ENCODE measurements at regions not wholly inside any gene's neighbourhood (a gene's known extent, or its start where the extent isn't known, plus 50 kb on each side); places are given as distances from the start of the nearest gene placed in this dataset.
"Not testable (repeated sequence)": the region's sequence is repeated elsewhere in the genome, so short reads cannot be mapped to it uniquely, and the experiment has no call there.

DNA sequence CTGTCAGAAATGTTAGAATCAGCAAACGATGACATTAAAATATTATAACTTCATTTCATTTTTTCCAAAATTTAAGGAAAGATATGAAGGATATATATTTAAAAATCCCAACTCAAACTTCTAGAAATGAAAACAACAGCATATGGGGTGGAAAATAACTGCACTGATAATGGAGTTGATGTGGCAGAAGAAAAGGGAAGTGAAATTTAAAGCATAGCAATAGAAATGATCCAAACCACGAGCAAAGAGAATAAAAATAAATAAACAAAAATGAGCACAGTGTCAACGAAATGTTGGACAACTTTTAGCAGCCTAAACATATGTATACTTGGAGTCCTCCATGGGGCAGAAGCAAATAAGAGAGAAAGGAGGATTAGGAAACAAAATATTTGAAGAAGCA lies 280.2 kb downstream of the KCNJ3 start:
- no peak for DNase-seq (ENCODE audit: low read depth in 4 of 4, low spot score in 2 of 4)

GRCh38 chr2:154978244-154978643 lies 279.7 kb downstream of the KCNJ3 start:
- DNase-seq (ENCODE audit: low read depth in 4 of 4, low spot score in 2 of 4) = no peak

DNA sequence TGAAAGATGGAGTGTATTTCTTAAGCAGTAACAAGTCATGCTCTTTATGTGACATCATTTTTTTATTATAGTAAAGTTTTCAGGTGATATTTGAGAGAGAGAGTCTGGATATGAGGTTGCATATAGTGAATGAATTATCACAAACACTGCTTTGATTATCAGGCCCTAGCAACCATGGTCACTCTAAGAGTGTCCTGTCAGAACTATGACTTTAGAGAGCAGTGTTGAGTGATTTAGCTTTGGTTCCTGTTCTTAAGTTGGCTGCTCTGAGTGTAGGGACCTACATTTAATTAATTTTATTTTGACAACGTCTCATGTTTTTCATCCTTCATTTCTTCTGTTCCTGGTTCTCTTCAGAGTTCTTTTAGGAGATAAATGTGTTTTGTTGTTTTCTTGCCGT lies 275.5 kb downstream of the KCNJ3 start:
- DNase-seq (ENCODE audit: low read depth in 4 of 4, low spot score in 2 of 4) = no peak

GRCh38 chr2:154963511-154963910 lies 265.0 kb downstream of the KCNJ3 start:
- DNase-seq (ENCODE audit: low read depth in 4 of 4, low spot score in 2 of 4) = no peak

- DNase-seq (ENCODE audit: low read depth in 4 of 4, low spot score in 2 of 4) = no peak
Observed at GRCh38 chr2:154961676-154962075, 263.2 kb downstream of the KCNJ3 start.

DNA sequence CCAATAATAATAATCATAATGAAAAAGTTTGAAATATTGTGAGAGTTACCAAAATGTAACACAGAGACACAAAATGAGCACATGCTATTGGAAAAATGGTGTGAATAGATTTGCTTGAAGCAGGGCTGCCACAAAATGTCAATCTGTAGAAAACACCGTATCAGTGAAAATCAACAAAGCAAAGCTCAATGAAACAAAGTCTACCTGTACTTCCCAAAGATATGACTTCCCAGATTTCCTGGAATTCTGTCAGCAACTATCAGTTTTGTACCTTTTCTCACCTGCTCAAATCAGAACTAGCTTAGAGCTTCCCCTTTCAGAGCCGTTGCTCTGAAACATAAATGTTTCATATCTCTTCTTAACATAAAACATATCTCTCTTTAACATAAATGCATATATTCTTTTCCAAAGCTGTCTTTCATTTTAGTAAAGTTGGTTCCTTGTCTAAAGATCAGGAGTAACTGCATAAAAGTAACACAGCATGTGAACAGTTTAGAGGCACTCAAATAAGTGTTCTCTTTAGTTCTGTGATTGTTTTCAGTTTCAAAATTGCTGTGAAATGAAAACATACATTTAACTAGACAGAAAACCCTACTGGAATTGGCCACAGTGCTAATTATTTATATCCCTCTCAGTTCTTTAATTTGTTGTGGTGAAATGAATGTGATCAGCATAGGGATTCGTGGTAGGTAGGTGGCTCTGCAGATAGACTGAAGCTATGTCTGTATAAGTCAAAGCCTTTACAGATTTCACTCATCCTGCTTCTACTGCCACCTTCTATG lies 262.5 kb downstream of the KCNJ3 start:
- no peak for DNase-seq (ENCODE audit: low read depth in 4 of 4, low spot score in 2 of 4)

- no peak for DNase-seq (ENCODE audit: low read depth in 4 of 4, low spot score in 2 of 4)
Observed at GRCh38 chr2:154952346-154952980, 254.0 kb downstream of the KCNJ3 start.

- DNase-seq (ENCODE audit: low read depth in 4 of 4, low spot score in 2 of 4) = not testable (repeated sequence)
Observed at GRCh38 chr2:154947416-154947815, 248.9 kb downstream of the KCNJ3 start.

DNA sequence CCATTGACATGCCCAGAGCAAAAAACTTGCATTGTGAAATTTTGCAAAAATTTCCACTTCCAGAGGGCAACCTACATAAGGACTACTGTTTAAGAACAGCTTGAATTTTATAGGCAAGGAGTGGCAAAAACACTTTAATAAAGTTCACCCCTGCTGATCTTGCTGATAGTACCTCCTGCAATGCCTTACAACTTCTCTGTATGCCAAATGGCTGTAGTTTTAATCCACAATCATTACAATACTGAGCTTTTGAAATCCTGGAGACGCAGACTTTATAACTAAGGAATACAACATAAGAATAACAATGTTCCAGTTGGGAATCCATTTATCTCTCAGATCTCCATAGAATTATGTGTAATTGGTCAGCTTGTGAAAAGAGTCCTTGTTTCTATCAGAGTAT lies 247.5 kb downstream of the KCNJ3 start:
- no peak for DNase-seq (ENCODE audit: low read depth in 4 of 4, low spot score in 2 of 4)

DNA sequence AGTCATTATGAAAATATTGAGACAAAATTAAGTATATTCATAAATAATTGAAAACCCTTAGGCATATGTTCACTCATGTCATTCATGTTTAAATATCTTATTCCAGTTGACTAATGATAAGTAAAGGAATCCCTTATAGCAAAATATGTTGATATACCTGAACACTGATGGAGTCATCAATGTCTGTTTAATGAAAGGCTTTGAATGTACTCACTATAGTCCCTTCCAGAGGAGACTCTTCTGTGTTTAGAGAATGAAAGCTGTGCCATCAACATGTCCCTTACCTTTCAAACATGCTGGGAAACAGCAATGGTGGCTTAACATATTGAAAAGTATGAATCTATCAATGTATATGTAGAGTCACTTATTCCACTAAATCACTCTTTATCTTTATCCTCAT lies 242.9 kb downstream of the KCNJ3 start:
- no peak for DNase-seq (ENCODE audit: low read depth in 4 of 4, low spot score in 2 of 4)

DNA sequence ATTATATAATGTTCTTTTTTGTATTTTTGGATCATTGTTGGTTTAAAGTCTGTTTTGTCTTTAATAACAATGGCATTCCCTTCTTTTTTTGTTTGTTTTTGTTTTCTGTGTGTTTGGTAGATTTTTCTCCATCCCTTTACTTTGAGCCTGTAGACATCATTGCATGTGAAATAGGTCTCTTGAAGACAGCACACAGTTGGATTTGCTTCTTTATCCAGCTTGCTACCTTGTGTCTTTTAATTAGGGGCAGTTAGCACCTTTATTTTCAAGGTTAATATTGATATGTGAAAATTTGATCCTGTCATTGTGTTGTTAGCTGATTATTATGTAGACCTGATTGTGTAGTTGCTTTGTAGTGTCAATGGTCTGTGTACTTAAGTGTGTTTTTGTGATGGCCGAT lies 235.7 kb downstream of the KCNJ3 start:
- no peak for DNase-seq (ENCODE audit: low read depth in 4 of 4, low spot score in 2 of 4)

DNA sequence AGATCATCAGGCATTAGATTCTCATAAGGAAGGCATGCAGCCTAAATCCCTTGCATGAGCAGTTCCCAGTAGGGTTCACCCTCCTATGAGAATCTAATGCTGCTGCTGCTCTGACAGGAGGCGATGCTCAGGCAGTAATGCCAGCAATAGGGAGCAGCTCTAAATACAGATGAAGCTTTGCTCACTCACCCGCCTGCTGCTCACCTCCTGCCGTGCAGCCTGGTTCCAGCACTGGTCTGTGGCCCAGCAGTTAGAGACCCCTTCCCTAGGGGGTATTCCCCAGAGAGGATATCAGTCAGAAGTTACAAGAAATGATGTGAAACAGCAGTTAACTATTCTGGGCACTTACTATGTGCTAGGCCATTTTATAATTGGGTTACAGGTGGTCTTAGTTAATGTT lies 226.0 kb downstream of the KCNJ3 start:
- no peak for DNase-seq (ENCODE audit: low read depth in 4 of 4, low spot score in 2 of 4)

DNA sequence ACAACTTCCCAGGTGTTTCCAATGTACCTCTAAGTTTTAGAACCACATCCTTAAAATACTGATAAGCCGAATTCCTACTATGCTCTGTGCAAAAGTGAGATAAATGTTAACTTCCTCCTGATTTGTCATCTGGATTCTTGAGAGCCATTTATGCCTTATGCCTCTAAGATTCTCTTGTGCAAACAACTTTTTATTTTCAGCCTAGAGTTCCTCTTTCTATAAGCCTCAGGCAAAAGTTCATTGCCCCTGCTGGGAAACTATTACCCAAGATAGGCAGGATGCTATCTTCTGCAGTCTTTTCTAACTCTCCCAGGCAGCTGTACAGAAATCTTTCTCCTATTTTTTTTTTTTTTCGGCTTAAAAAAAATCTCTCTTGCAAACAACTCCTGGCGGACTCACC lies 216.1 kb downstream of the KCNJ3 start:
- no peak for DNase-seq (ENCODE audit: low read depth in 4 of 4, low spot score in 2 of 4)

- no peak for DNase-seq (ENCODE audit: low read depth in 4 of 4, low spot score in 2 of 4)
Observed at GRCh38 chr2:154912215-154912614, 213.7 kb downstream of the KCNJ3 start.

- no peak for DNase-seq (ENCODE audit: low read depth in 4 of 4, low spot score in 2 of 4)
Observed at GRCh38 chr2:154911729-154912128, 213.2 kb downstream of the KCNJ3 start.

DNA sequence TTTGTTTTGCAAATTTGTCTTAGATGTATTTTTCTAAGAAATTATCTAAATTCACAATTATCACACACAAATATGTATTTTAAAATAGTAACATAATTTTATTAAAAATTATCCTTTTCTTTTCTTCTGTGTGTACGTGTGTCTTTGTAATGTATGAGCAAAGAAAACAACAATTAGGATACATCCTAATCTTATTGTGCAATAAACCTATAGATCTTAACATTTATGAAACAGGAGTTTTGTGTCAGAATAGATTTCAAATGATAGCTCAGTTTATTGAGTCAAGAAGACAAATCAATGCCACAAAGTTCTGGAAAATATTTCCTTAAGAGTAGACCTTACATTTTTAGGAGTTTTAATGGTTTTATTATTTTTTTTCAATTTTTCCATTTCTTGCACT lies 212.2 kb downstream of the KCNJ3 start:
- DNase-seq (ENCODE audit: low read depth in 4 of 4, low spot score in 2 of 4) = no peak

- no peak for DNase-seq (ENCODE audit: low read depth in 4 of 4, low spot score in 2 of 4)
Observed at GRCh38 chr2:154908327-154908726, 209.8 kb downstream of the KCNJ3 start.
